H1 (cell line): ENCODE measurements at regions not wholly inside any gene's neighbourhood (a gene's known extent, or its start where the extent isn't known, plus 50 kb on each side); places are given as distances from the start of the nearest gene placed in this dataset.
"Not testable (repeated sequence)": the region's sequence is repeated elsewhere in the genome, so short reads cannot be mapped to it uniquely, and the experiment has no call there.

Experiments used
- CTCF ChIA-PET: fragments of 300-600 bp; sonication (Branson Sonifier 250); formaldehyde crosslinking; loops from one replicate; lab custom pipeline; 2021; ENCODE audit not compliant: partially characterized antibody; lab: Charles Lee
- POLR2A ChIA-PET: fragments of 300-600 bp; sonication (Branson Sonifier 250); formaldehyde crosslinking; loops from one replicate; lab custom pipeline; 2021; ENCODE audit warnings: inconsistent platforms; ENCODE audit not compliant: partially characterized antibody; lab: Charles Lee
- DNase-seq, 2 experiments: peaks; one replicate each; pipeline versions ENCODE4 v3.0.0 to v3.0.0-alpha.2; 2010 to 2022; ENCODE audit warnings: low spot score in 2 of 2, low read depth in 1 of 2, mixed read lengths in 1 of 2
- FAIRE-seq: peaks from 2 replicates; lab custom pipeline; 2011; peaks lifted over from hg19 to GRCh38; lab: Jason Lieb, UNC
- H2AFZ ChIP-seq: 2 replicates; pipeline ENCODE4 v1.8.1; 2012; ENCODE audit warnings: low read length, inconsistent platforms
- H2AK5ac ChIP-seq: 2 replicates; pipeline ENCODE4 v1.6.1; 2013; ENCODE audit warnings: low read depth, low read length
- H2BK120ac ChIP-seq: replicated peaks from 2 replicates; pipeline ENCODE3; 2013; ENCODE audit warnings: low read depth, low read length, inconsistent platforms
- H2BK12ac ChIP-seq: 2 replicates; pipeline ENCODE4 v1.6.1; 2013; ENCODE audit warnings: low read depth, low read length
- H2BK15ac ChIP-seq: 2 replicates; pipeline ENCODE4 v1.6.1; 2013; ENCODE audit warnings: low read length
- H2BK20ac ChIP-seq: 2 replicates; pipeline ENCODE4 v1.6.1; 2013; ENCODE audit warnings: low read length
- H2BK5ac ChIP-seq: 2 replicates; pipeline ENCODE4 v1.6.1; 2013; ENCODE audit warnings: low read depth, low read length
- H3K14ac ChIP-seq: 2 replicates; pipeline ENCODE4 v1.6.1; 2013; ENCODE audit warnings: inconsistent platforms; ENCODE audit not compliant: insufficient read length
- H3K18ac ChIP-seq: 2 replicates; pipeline ENCODE4 v1.6.1; 2013; ENCODE audit warnings: low read length; ENCODE audit errors: extremely low read depth
- H3K23ac ChIP-seq: 2 replicates; pipeline ENCODE4 v1.6.1; 2013; ENCODE audit warnings: inconsistent platforms; ENCODE audit not compliant: insufficient read length
- H3K23me2 ChIP-seq: 2 replicates; pipeline ENCODE4 v1.6.1; 2013; ENCODE audit warnings: low read depth, low read length
- H3K27ac ChIP-seq: 2 replicates; pipeline ENCODE4 v1.6.1; 2011; ENCODE audit warnings: low read depth, low read length, inconsistent platforms
- H3K27me3 ChIP-seq, 4 experiments: replicated peaks in 1 of 4; 1 replicate in 1 of 4; 2 replicates in 3 of 4; pipeline versions ENCODE4 v1.6.1 to v1.8.1; 2011 to 2013; ENCODE audit warnings: low read length in 3 of 4, mild to moderate bottlenecking in 3 of 4, inconsistent platforms in 2 of 4, mixed read lengths in 2 of 4, moderate library complexity in 1 of 4; ENCODE audit not compliant: control insufficient read depth in 3 of 4, insufficient read depth in 3 of 4; ENCODE audit errors: extremely low read depth in 1 of 4
- H3K36me3 ChIP-seq, 4 experiments: 2 replicates each; pipeline versions ENCODE4 v1.6.1 to v1.8.1; 2011 to 2013; ENCODE audit warnings: mild to moderate bottlenecking in 4 of 4, low read length in 3 of 4, moderate library complexity in 2 of 4, control low read depth in 1 of 4, inconsistent platforms in 1 of 4; ENCODE audit not compliant: insufficient read depth in 4 of 4, control insufficient read depth in 2 of 4
- H3K4ac ChIP-seq: replicated peaks from 2 replicates; pipeline ENCODE3; 2013; ENCODE audit warnings: low read length, low read depth, mixed read lengths, inconsistent platforms; ENCODE audit not compliant: insufficient read length
- H3K4me1 ChIP-seq, 4 experiments: replicated peaks in 1 of 4; 1 replicate in 1 of 4; 2 replicates in 3 of 4; pipeline versions ENCODE4 v1.6.1 to v1.8.1; 2011 to 2013; ENCODE audit warnings: low read length in 3 of 4, inconsistent platforms in 2 of 4, mixed read lengths in 1 of 4; ENCODE audit not compliant: insufficient read depth in 4 of 4, control insufficient read depth in 3 of 4
- H3K4me2 ChIP-seq, 2 experiments: 2 replicates each; pipeline versions ENCODE4 v1.6.1 to v1.8.1; 2011 to 2013; ENCODE audit warnings: low read depth in 2 of 2, low read length in 2 of 2, control low read depth in 1 of 2, inconsistent platforms in 1 of 2, mild to moderate bottlenecking in 1 of 2; ENCODE audit not compliant: insufficient read depth in 1 of 2
- H3K4me3 ChIP-seq, 4 experiments: fragments of 200-600, 300-600 bp in 1 of 4; sonication (generic), shearing (Covaris generic), sonication (Bioruptor Twin) in 1 of 4; 2 replicates each; pipeline versions ENCODE4 v1.5.1 to v1.8.1; 2011 to 2016; ENCODE audit warnings: low read length in 4 of 4, low read depth in 3 of 4, control low read depth in 2 of 4, inconsistent platforms in 2 of 4, mild to moderate bottlenecking in 2 of 4, mixed read lengths in 1 of 4, moderate library complexity in 1 of 4; ENCODE audit not compliant: insufficient read depth in 2 of 4; ENCODE audit errors: extremely low read depth in 1 of 4
- H3K56ac ChIP-seq: replicated peaks from 2 replicates; pipeline ENCODE3; 2013; ENCODE audit warnings: low read depth, mild to moderate bottlenecking, mixed read lengths, low read length, inconsistent platforms; ENCODE audit not compliant: insufficient read length
- H3K79me1 ChIP-seq: 2 replicates; pipeline ENCODE4 v1.6.1; 2013; ENCODE audit warnings: low read depth, low read length, control low read depth
- H3K79me2 ChIP-seq, 2 experiments: 2 replicates each; pipeline versions ENCODE4 v1.6.1 to v1.8.1; 2012 to 2013; ENCODE audit warnings: low read length in 2 of 2, mild to moderate bottlenecking in 2 of 2, inconsistent platforms in 1 of 2; ENCODE audit not compliant: insufficient read depth in 2 of 2, control insufficient read depth in 1 of 2
- H3K9ac ChIP-seq, 4 experiments: replicated peaks in 1 of 4; 1 replicate in 1 of 4; 2 replicates in 3 of 4; pipeline versions ENCODE4 v1.6.1 to v1.8.1; 2011 to 2013; ENCODE audit warnings: low read depth in 3 of 4, low read length in 3 of 4, control low read depth in 2 of 4, mild to moderate bottlenecking in 2 of 4, moderate library complexity in 2 of 4, inconsistent platforms in 1 of 4; ENCODE audit errors: extremely low read depth in 1 of 4
- H3K9me3 ChIP-seq, 2 experiments: 2 replicates each; pipeline versions ENCODE4 v1.6.1 to v1.8.1; 2012 to 2013; ENCODE audit warnings: mild to moderate bottlenecking in 2 of 2, moderate library complexity in 2 of 2, control low read depth in 1 of 2, inconsistent platforms in 1 of 2, low read depth in 1 of 2, low read length in 1 of 2, mixed read lengths in 1 of 2; ENCODE audit not compliant: insufficient read depth in 2 of 2
- H4K20me1 ChIP-seq, 2 experiments: replicated peaks in 1 of 2; 2 replicates each; pipeline versions ENCODE3 to v1.8.1; 2011 to 2013; ENCODE audit warnings: inconsistent platforms in 2 of 2, low read length in 2 of 2, mild to moderate bottlenecking in 1 of 2; ENCODE audit not compliant: insufficient read depth in 2 of 2, control insufficient read depth in 1 of 2
- H4K5ac ChIP-seq: 2 replicates; pipeline ENCODE4 v1.6.1; 2013; ENCODE audit warnings: low read length, low read depth, mixed read lengths, inconsistent platforms; ENCODE audit not compliant: insufficient read length
- H4K8ac ChIP-seq: 2 replicates; pipeline ENCODE4 v1.8.0; 2013; ENCODE audit warnings: mild to moderate bottlenecking, moderate library complexity, low read length, inconsistent platforms; ENCODE audit not compliant: insufficient read depth; ENCODE audit errors: extremely low read depth
- H4K91ac ChIP-seq: replicated peaks from 2 replicates; pipeline ENCODE3; 2013; ENCODE audit warnings: low read length, mixed read lengths, inconsistent platforms; ENCODE audit not compliant: insufficient read length
- BACH1 ChIP-seq: IDR thresholded peaks from 2 replicates; pipeline ENCODE4 v1.6.1; 2012; ENCODE audit warnings: low read length, improper control_type of control experiment
- CHD2 ChIP-seq: IDR thresholded peaks from 2 replicates; pipeline ENCODE4 v1.6.1; 2012; ENCODE audit warnings: low read length, improper control_type of control experiment
- RXRA ChIP-seq: IDR thresholded peaks from 2 replicates; pipeline ENCODE4 v1.6.1; 2011; ENCODE audit warnings: low read depth, mild to moderate bottlenecking, low read length, moderate library complexity; ENCODE audit not compliant: insufficient read depth
- SP4 ChIP-seq: IDR thresholded peaks from 2 replicates; pipeline ENCODE4 v1.6.1; 2012; ENCODE audit warnings: low read length, inconsistent platforms
- WGBS, 2 experiments: shearing (Covaris generic) in 1 of 2; methylation state at CpG; one replicate each; pipeline versions ENCODE4 v1.1.6 to v1.1.7; 2013 to 2015; ENCODE audit warnings: low lambda C conversion rate in 2 of 2, mixed read lengths in 2 of 2, inconsistent platforms in 1 of 2, low coverage in 1 of 2, missing lambda C conversion rate in 1 of 2; ENCODE audit not compliant: insufficient replicate concordance in 2 of 2, insufficient coverage in 1 of 2, insufficient read length in 1 of 2; ENCODE audit errors: extremely low coverage in 1 of 2, missing lambda C conversion rate in 1 of 2; 5-methylcytosine and 5-hydroxymethylcytosine counted together

DNA sequence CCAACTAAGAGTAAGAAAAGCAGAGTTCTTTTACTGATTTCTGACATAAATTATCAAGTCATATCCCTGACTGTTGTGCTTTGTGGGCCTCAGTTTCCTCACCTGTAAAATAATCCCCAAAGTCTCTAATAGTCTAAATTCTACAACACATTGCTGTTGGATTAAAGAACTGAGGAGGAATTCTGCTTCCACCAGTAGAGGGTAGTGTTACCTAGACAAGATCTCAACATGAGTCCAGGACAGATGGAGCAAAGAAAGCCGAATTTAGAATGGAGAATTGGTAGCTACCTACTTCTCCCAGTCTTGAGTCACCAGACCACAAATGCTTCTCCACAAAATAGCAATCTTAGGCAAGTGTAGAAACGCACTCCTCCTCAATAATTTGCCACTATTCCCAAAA, 462.5 kb upstream of the FSHR start (continued):
- no peak for TF ChIP-seq SP4
- no peak for TF ChIP-seq RXRA
- no peak for TF ChIP-seq BACH1
- TF ChIP-seq CHD2, result no peak

DNA sequence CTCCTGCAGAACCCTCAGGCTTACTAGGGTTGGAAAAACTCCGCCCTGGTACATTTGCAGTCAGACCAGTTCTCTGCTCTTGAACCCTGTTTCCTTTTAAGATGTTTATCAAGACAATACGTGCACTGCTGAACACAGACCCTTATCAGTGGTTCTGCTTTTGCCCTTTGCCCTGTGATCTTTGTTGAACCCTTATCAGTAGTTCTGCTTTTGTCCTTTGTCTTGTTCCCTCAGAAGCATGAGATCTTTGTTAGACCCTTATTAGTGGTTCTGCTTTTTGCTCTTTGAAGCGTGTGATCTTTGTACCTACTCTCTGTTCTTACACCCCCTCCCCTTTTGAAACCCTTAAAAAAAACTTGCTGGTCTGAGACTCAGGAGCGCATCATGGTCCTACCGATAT, 457.5 kb upstream of the FSHR start:
- H3K27me3 ChIP-seq, H2BK15ac ChIP-seq, H2BK12ac ChIP-seq, H2BK5ac ChIP-seq, H3K9me3 ChIP-seq, H3K36me3 ChIP-seq, H3K23me2 ChIP-seq, FAIRE-seq, H2AK5ac ChIP-seq, H4K5ac ChIP-seq, H3K14ac ChIP-seq, H3K4me3 ChIP-seq, H2BK120ac ChIP-seq, H3K4me1 ChIP-seq, H4K8ac ChIP-seq, H3K23ac ChIP-seq, H3K79me1 ChIP-seq, H2AFZ ChIP-seq, H3K27ac ChIP-seq, POLR2A ChIA-PET, H3K4me2 ChIP-seq, H4K91ac ChIP-seq, H2BK20ac ChIP-seq, H3K9ac ChIP-seq, DNase-seq, H3K4ac ChIP-seq, H4K20me1 ChIP-seq, H3K56ac ChIP-seq, H3K79me2 ChIP-seq, H3K18ac ChIP-seq: not testable (repeated sequence)
- WGBS, 2 experiments, result 95% methylated on average over 5 of the region's 5 CpGs; no CpG with 5 or more reads in 1 of the 2 experiments
- CTCF ChIA-PET, result interaction anchor here (0.6 kb wide), 1 partner anchor 14 kb away, joined by 3 read pairs; no protein-coding TSS in a partner anchor
